ENCODE measurements at regions not wholly inside any gene's neighbourhood (a gene's known extent, or its start where the extent isn't known, plus 50 kb on each side); places are given as distances from the start of the nearest gene placed in this dataset.

DNA sequence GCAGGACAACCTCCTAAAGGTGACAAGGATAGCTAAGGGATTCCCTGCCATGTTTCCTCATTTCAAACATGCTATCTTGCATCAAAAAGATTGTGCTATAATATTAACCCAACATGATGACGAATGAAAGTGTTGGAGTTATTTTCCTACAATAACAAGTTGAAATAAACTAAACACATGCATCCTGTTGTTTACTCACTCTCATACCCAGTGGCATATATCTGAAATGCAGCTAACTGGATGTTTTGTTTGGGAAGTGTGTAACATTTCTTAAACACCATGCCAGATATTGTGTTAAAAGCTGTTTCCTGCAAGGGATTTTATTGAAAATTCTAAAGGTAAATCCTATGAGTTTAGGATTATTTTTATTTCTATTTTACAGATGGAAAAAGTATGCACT lies 139.6 kb downstream of the TFPI2 start:
- Histone ChIP-seq H3K9me3 (ENCODE audit: control insufficient read depth, insufficient read depth, low read length) (no peaks in the 10 kb centered on the region), H3K4me3 (ENCODE audit: low read length) (no peak overlapping the region), H3K27ac (ENCODE audit: low read length) (no peak overlapping the region), H3K27me3 (ENCODE audit: control insufficient read depth, insufficient read depth, low read length) (no peaks in the 10 kb centered on the region), H3K4me1 (ENCODE audit: control insufficient read depth, insufficient read depth, low read length) (no peaks in the 10 kb centered on the region), H3K36me3 (ENCODE audit: control insufficient read depth, insufficient read depth, low read length) (no peaks in the 10 kb centered on the region)
- DNase-seq (ENCODE audit: low read depth, low spot score) = no peak
- no CpG with 5 or more reads among the region's 1 CpG for WGBS (ENCODE audit: insufficient coverage, insufficient read length)

DNA sequence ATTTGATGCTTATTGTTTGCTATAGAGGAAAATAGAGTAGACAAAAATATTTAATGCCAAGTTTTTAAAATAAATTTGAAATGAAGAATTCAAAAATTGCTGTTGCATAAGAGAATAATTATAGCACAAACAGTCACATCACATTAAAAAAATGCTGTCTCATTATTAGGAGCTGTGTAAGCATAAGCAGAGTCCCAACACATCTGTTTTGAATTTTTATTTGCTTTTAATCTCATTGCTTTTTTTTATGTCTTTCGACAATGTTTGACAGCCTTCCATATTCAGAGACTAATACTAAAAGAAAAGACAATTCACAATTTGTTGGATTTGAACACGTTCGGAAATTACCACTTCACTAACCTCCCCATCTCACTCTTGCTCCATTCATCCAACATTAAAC lies 143.5 kb downstream of the TFPI2 start:
- Histone ChIP-seq H3K27ac (ENCODE audit: low read length) (no peak overlapping the region), H3K4me3 (ENCODE audit: low read length) (no peak overlapping the region), H3K4me1 (ENCODE audit: control insufficient read depth, insufficient read depth, low read length) (no peaks in the 10 kb centered on the region), H3K9me3 (ENCODE audit: control insufficient read depth, insufficient read depth, low read length) (no peaks in the 10 kb centered on the region), H3K27me3 (ENCODE audit: control insufficient read depth, insufficient read depth, low read length) (no peaks in the 10 kb centered on the region), H3K36me3 (ENCODE audit: control insufficient read depth, insufficient read depth, low read length) (no peaks in the 10 kb centered on the region)
- DNase-seq (ENCODE audit: low read depth, low spot score) = no peak
- WGBS (ENCODE audit: insufficient coverage, insufficient read length) = no CpG with 5 or more reads among the region's 3 CpGs

DNA sequence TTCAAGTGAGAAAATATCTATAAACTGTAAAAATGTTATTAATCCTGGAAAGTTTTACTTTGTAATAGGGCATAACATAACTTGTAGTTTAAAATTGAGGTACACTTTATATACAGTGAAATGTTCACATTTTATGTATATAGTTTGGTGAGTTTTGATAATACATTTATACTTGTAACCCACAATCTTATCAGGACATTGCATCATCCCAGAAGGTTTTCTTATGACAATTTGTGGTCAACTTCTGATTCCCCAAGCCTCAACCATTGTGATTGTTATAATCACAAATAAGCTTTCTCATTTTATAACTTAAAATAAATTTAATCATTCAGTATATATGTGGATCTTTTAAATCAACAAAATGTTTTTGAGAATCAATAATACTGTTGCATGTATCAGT lies 151.1 kb downstream of the TFPI2 start:
- no peak for DNase-seq (ENCODE audit: low read depth, low spot score)
- H3K27ac ChIP-seq (ENCODE audit: low read length) = no peak overlapping the region
- H3K9me3 ChIP-seq (ENCODE audit: control insufficient read depth, insufficient read depth, low read length) = no peaks in the 10 kb centered on the region
- no peaks in the 10 kb centered on the region for H3K4me1 ChIP-seq (ENCODE audit: control insufficient read depth, insufficient read depth, low read length)
- H3K27me3 ChIP-seq (ENCODE audit: control insufficient read depth, insufficient read depth, low read length) = no peaks in the 10 kb centered on the region
- H3K36me3 ChIP-seq (ENCODE audit: control insufficient read depth, insufficient read depth, low read length) = no peaks in the 10 kb centered on the region
- H3K4me3 ChIP-seq (ENCODE audit: low read length) = no peak overlapping the region

DNA sequence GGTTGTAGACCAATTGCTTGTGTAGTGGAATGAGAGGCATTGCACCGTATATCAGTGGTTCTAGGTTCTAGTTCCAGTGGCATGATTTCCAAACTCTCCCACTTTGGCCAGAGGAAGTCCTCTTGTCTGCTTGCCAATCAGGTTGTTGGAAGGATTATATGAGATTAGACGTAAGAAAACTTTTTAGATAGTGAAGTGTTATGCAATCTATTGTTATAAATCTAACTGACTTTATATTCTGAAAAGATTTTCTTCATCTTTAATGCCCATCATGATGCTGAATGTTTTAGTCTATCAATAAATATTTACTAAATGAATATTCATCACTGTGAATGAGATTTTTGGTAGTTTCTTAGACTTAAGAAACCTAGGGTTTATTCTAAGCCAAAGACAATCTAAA lies 152.6 kb downstream of the TFPI2 start:
- H3K27ac ChIP-seq (ENCODE audit: low read length) = no peak overlapping the region
- no peaks in the 10 kb centered on the region for H3K4me1 ChIP-seq (ENCODE audit: control insufficient read depth, insufficient read depth, low read length)
- no peaks in the 10 kb centered on the region for H3K36me3 ChIP-seq (ENCODE audit: control insufficient read depth, insufficient read depth, low read length)
- no peak overlapping the region for H3K4me3 ChIP-seq (ENCODE audit: low read length)
- WGBS (ENCODE audit: insufficient coverage, insufficient read length) = no CpG with 5 or more reads among the region's 2 CpGs
- no peaks in the 10 kb centered on the region for H3K9me3 ChIP-seq (ENCODE audit: control insufficient read depth, insufficient read depth, low read length)
- H3K27me3 ChIP-seq (ENCODE audit: control insufficient read depth, insufficient read depth, low read length) = no peaks in the 10 kb centered on the region
- DNase-seq (ENCODE audit: low read depth, low spot score) = no peak

- Histone ChIP-seq H3K27ac (ENCODE audit: low read length) (no peak overlapping the region), H3K4me1 (ENCODE audit: control insufficient read depth, insufficient read depth, low read length) (no peaks in the 10 kb centered on the region), H3K27me3 (ENCODE audit: control insufficient read depth, insufficient read depth, low read length) (no peaks in the 10 kb centered on the region), H3K9me3 (ENCODE audit: control insufficient read depth, insufficient read depth, low read length) (no peaks in the 10 kb centered on the region), H3K36me3 (ENCODE audit: control insufficient read depth, insufficient read depth, low read length) (no peaks in the 10 kb centered on the region), H3K4me3 (ENCODE audit: low read length) (no peak overlapping the region)
- WGBS (ENCODE audit: insufficient coverage, insufficient read length) = no CpG with 5 or more reads among the region's 2 CpGs
- DNase-seq (ENCODE audit: low read depth, low spot score) = no peak
These were observed 153.7 kb downstream of the TFPI2 start for GRCh38 chr7:93736668-93737369.

DNA sequence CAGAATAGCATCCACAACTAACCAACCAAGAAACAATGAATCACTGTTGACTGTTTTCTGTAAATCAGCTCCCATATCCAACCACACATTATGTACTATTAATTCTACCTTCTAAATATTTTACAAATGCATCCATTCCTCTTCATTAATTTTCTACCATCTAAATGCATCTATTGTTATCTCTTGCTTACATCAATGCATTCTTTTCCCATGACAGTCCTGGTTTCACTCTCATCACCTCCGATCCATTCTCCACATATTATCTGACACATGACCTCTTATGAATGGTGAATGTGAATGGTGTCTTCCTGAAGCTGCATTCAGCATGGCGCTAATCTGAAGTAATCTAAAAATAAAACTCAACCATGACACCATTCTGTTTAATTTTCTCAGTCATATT lies 153.8 kb upstream of the CALCR start:
- no peak for DNase-seq (ENCODE audit: low read depth, low spot score)
- Histone ChIP-seq H3K4me3 (ENCODE audit: low read length) (no peak overlapping the region), H3K36me3 (ENCODE audit: control insufficient read depth, insufficient read depth, low read length) (no peaks in the 10 kb centered on the region), H3K9me3 (ENCODE audit: control insufficient read depth, insufficient read depth, low read length) (no peaks in the 10 kb centered on the region), H3K4me1 (ENCODE audit: control insufficient read depth, insufficient read depth, low read length) (no peaks in the 10 kb centered on the region), H3K27ac (ENCODE audit: low read length) (no peak overlapping the region), H3K27me3 (ENCODE audit: control insufficient read depth, insufficient read depth, low read length) (no peaks in the 10 kb centered on the region)
- WGBS (ENCODE audit: insufficient coverage, insufficient read length) = no CpG with 5 or more reads among the region's 2 CpGs

DNA sequence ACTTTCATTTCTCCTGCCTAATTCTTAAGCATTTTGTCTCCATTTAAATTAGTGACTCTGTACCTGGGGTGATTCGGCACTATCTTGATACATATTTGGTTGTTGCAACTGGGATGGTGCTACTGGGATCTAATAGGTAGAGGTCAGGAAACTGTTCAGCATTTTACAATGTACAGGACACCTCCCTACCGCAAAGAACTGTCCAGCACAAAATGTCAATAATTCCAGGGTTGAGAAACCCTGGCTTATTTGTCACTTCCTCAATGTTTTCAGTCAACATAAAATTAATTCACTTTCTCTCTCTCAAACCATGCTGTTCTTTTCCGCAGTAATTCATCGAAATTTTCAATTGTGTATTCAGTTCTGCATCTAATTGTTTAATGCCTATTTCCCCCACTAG lies 151.4 kb upstream of the CALCR start:
- DNase-seq (ENCODE audit: low read depth, low spot score) = no peak
- no peaks in the 10 kb centered on the region for H3K4me1 ChIP-seq (ENCODE audit: control insufficient read depth, insufficient read depth, low read length)
- H3K27ac ChIP-seq (ENCODE audit: low read length) = no peak overlapping the region
- WGBS (ENCODE audit: insufficient coverage, insufficient read length) = 100% methylated on average over 2 of the region's 4 CpGs
- no peaks in the 10 kb centered on the region for H3K36me3 ChIP-seq (ENCODE audit: control insufficient read depth, insufficient read depth, low read length)
- H3K27me3 ChIP-seq (ENCODE audit: control insufficient read depth, insufficient read depth, low read length) = no peaks in the 10 kb centered on the region
- H3K4me3 ChIP-seq (ENCODE audit: low read length) = no peak overlapping the region
- H3K9me3 ChIP-seq (ENCODE audit: control insufficient read depth, insufficient read depth, low read length) = no peaks in the 10 kb centered on the region

DNA sequence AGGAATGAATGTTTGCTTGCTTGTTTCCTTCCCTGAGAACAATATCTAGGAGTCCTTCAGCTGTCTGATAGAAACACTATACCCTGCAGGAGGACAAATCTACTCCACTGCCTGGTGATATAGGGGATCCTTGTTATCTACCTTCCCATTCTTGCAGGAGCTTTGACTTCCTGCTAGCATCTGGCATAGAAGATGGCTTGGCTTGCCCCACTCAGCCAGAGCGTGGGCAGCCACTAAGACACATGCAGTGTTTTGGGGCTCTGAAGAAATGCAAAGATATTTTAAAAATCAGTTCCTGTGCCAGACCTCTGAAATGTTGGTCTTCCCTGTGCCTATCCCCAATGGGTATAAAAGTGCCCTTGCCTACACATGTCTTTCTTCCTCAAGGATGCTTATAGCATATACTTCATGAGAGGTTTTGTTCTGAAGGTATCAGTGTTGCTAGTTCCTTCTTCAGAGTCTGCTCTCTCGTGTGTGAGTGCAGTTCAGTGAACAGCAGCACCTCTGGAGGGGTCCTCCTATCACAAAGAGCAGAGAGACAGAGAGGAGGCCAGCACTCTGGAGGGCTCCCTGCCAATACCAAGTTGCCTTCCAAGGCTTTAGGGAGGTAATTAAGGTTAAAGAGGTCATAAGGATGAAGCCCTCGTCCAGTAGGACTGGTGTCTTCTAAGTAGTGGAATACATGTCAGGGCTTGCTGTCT lies 149.1 kb upstream of the CALCR start:
- Histone ChIP-seq H3K4me1 (ENCODE audit: control insufficient read depth, insufficient read depth, low read length) (no peaks in the 10 kb centered on the region), H3K27ac (ENCODE audit: low read length) (no peak overlapping the region), H3K36me3 (ENCODE audit: control insufficient read depth, insufficient read depth, low read length) (no peaks in the 10 kb centered on the region), H3K4me3 (ENCODE audit: low read length) (no peak overlapping the region), H3K27me3 (ENCODE audit: control insufficient read depth, insufficient read depth, low read length) (no peaks in the 10 kb centered on the region), H3K9me3 (ENCODE audit: control insufficient read depth, insufficient read depth, low read length) (no peaks in the 10 kb centered on the region)
- WGBS (ENCODE audit: insufficient coverage, insufficient read length) = no CpG with 5 or more reads among the region's 3 CpGs
- no peak for DNase-seq (ENCODE audit: low read depth, low spot score)

- H3K27ac ChIP-seq (ENCODE audit: low read length) = no peak overlapping the region
These were observed 145.6 kb upstream of the CALCR start for GRCh38 chr7:93720106-93720505.

DNA sequence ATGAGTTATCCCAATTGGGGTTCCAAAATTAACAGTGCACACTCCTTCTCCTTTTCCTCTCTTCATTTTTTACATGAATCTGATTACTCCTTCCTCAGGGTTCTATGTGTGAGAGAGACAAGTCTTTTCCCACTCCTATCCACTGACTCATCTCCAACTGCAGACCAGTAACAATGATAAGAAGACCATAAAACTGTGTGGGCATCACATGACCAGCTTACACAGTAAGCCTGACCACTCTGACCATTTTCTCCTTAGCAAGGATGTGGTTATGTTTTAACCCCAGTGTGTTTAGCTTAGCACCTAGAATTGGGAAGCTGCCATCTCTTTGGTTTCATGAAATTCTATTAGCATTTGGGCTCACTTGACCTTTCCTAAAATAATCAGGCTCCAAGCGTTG lies 145.0 kb upstream of the CALCR start:
- Histone ChIP-seq H3K4me1 (ENCODE audit: control insufficient read depth, insufficient read depth, low read length) (no peaks in the 10 kb centered on the region), H3K27ac (ENCODE audit: low read length) (no peak overlapping the region), H3K36me3 (ENCODE audit: control insufficient read depth, insufficient read depth, low read length) (no peaks in the 10 kb centered on the region), H3K4me3 (ENCODE audit: low read length) (no peak overlapping the region), H3K9me3 (ENCODE audit: control insufficient read depth, insufficient read depth, low read length) (no peaks in the 10 kb centered on the region), H3K27me3 (ENCODE audit: control insufficient read depth, insufficient read depth, low read length) (no peaks in the 10 kb centered on the region)
- no peak for DNase-seq (ENCODE audit: low read depth, low spot score)
- WGBS (ENCODE audit: insufficient coverage, insufficient read length) = no CpG with 5 or more reads among the region's 1 CpG

More at GRCh38 chr7:93720106-93720505, 145.6 kb upstream of the CALCR start:
- DNase-seq (ENCODE audit: low read depth, low spot score) = no peak
- Histone ChIP-seq H3K36me3 (ENCODE audit: control insufficient read depth, insufficient read depth, low read length) (no peaks in the 10 kb centered on the region), H3K27me3 (ENCODE audit: control insufficient read depth, insufficient read depth, low read length) (no peaks in the 10 kb centered on the region), H3K9me3 (ENCODE audit: control insufficient read depth, insufficient read depth, low read length) (no peaks in the 10 kb centered on the region), H3K4me1 (ENCODE audit: control insufficient read depth, insufficient read depth, low read length) (no peaks in the 10 kb centered on the region), H3K4me3 (ENCODE audit: low read length) (no peak overlapping the region)

Measured in iPS DF 6.9 (cell line).